Activated CD4-positive, alpha-beta T cell treated with anti-CD3 and anti-CD28 coated beads for 36 hours (primary cell): ENCODE measurements at regions not wholly inside any gene's neighbourhood (a gene's known extent, or its start where the extent isn't known, plus 50 kb on each side); places are given as distances from the start of the nearest gene placed in this dataset.

Experiments used
- ATAC-seq: fragments of 200-7000 bp; cut with Tn5 transposase; one replicate; pipeline ENCODE4 v1.10.0; 2021; ENCODE audit warnings: mild to moderate bottlenecking, moderate library complexity
- CTCF ChIA-PET: fragments of 350-600 bp; sonication (Branson Sonifier 250); formaldehyde crosslinking; loops from one replicate; lab custom pipeline; 2021; ENCODE audit warnings: antibody characterized with exemption; lab: Charles Lee
- POLR2A ChIA-PET: fragments of 350-600 bp; sonication (Branson Sonifier 250); formaldehyde crosslinking; loops from one replicate; lab custom pipeline; 2021; ENCODE audit warnings: antibody characterized with exemption, inconsistent platforms; lab: Charles Lee
- DNase-seq: peaks from one replicate; pipeline ENCODE4 v3.0.0-alpha.2; 2020
- H3K27ac Mint-ChIP-seq: one replicate; pipeline ENCODE4 v1.8.0; 2021; ENCODE audit warnings: mixed read lengths
- H3K27me3 Mint-ChIP-seq: one replicate; pipeline ENCODE4 v1.8.0; 2021; ENCODE audit warnings: mixed read lengths
- H3K36me3 Mint-ChIP-seq: one replicate; pipeline ENCODE4 v1.8.0; 2021; ENCODE audit warnings: low read depth, mixed read lengths
- H3K4me1 Mint-ChIP-seq: one replicate; pipeline ENCODE4 v1.8.0; 2021; ENCODE audit warnings: mixed read lengths
- H3K4me3 Mint-ChIP-seq: one replicate; pipeline ENCODE4 v1.8.0; 2021; ENCODE audit warnings: mild to moderate bottlenecking, moderate library complexity, mixed read lengths
- H3K9me3 Mint-ChIP-seq: one replicate; pipeline ENCODE4 v1.8.0; 2021; ENCODE audit warnings: low read depth, mixed read lengths
- intact Hi-C, 2 experiments: fragments of 100-400 bp; cut with DNase I in 1 of 2; cut with micrococcal nuclease in 1 of 2; formaldehyde crosslinking; loops; one replicate each; pipeline versions ENCODE4 v1.14.2 to v1.15.1; 2022 to 2024; cut with DNase I, micrococcal nuclease

GRCh38 chr1:55347041-55347440, 131.9 kb upstream of the USP24 start:
- no peaks in the 10 kb centered on the region for H3K9me3 Mint-ChIP-seq
- H3K36me3 Mint-ChIP-seq: no peaks in the 10 kb centered on the region

GRCh38 chr1:55346586-55346985, 131.4 kb upstream of the USP24 start:
- POLR2A ChIA-PET: no interaction called here
- Mint-ChIP-seq H3K27me3 (peaks cover 3% of the 10 kb centered on the region), H3K27ac (no peak overlapping the region), H3K36me3 (no peaks in the 10 kb centered on the region), H3K4me1 (no peaks in the 10 kb centered on the region), H3K9me3 (no peaks in the 10 kb centered on the region), H3K4me3 (no peak overlapping the region)
- intact Hi-C loops: no loop called here
- CTCF ChIA-PET: interaction anchor here (0.6 to 1.1 kb wide), 2 partner anchors 9 to 1552 kb away, joined by 4 to 5 read pairs; no protein-coding TSS in a partner anchor
- DNase-seq (no peak), ATAC-seq (no peak)

More at GRCh38 chr1:55347041-55347440, 131.9 kb upstream of the USP24 start:
- Mint-ChIP-seq H3K4me3 (no peak overlapping the region), H3K27me3 (peaks cover 3% of the 10 kb centered on the region), H3K4me1 (no peaks in the 10 kb centered on the region), H3K27ac (no peak overlapping the region)
- ChIA-PET CTCF (interaction anchor here (0.6 to 1.1 kb wide), 2 partner anchors 9 to 1551 kb away, joined by 4 to 5 read pairs; no protein-coding TSS in a partner anchor), POLR2A (no interaction called here)
- intact Hi-C loops: no loop called here
- DNase-seq (no peak), ATAC-seq (no peak)

GRCh38 chr1:55339681-55340080, 124.5 kb upstream of the USP24 start:
- POLR2A ChIA-PET: no interaction called here
- Mint-ChIP-seq H3K4me1 (no peaks in the 10 kb centered on the region), H3K27me3 (no peaks in the 10 kb centered on the region), H3K27ac (no peak overlapping the region), H3K9me3 (peaks cover 8% of the 10 kb centered on the region), H3K4me3 (no peak overlapping the region), H3K36me3 (no peaks in the 10 kb centered on the region)
- intact Hi-C loops: loop anchor here in 1 of 2 experiments (2.0 kb wide), 1 partner anchor 53 kb away; no protein-coding TSS in a partner anchor
- DNase-seq (no peak), ATAC-seq (no peak)
- CTCF ChIA-PET: interaction anchor here (0.7 to 1.7 kb wide), 3 partner anchors 10 to 210 kb away, joined by 3 to 5 read pairs (median 4); no protein-coding TSS in a partner anchor

- ChIA-PET CTCF (interaction anchor here (0.6 to 2.5 kb wide), 11 partner anchors 8 to 1576 kb away, joined by 3 to 11 read pairs (median 5); no protein-coding TSS in a partner anchor), POLR2A (no interaction called here)
- no peaks in the 10 kb centered on the region for H3K36me3 Mint-ChIP-seq
- no peak overlapping the region for H3K27ac Mint-ChIP-seq
- H3K27me3 Mint-ChIP-seq: no peaks in the 10 kb centered on the region
- intact Hi-C loops: loop anchor here (1.0 to 2.0 kb wide), 3 partner anchors 52 to 198 kb away; no protein-coding TSS in a partner anchor
- DNase-seq (peak; percentile 30), ATAC-seq (peak; percentile 78)
- H3K4me3 Mint-ChIP-seq: no peak overlapping the region
- H3K9me3 Mint-ChIP-seq: peaks cover 8% of the 10 kb centered on the region
- H3K4me1 Mint-ChIP-seq: no peaks in the 10 kb centered on the region
These were observed 123.3 kb upstream of the USP24 start for GRCh38 chr1:55338448-55338820.

- H3K36me3 Mint-ChIP-seq: no peaks in the 10 kb centered on the region
- DNase-seq: peak; percentile 31
- intact Hi-C loops: loop anchor here (1.0 to 2.0 kb wide), 3 partner anchors 51 to 198 kb away; no protein-coding TSS in a partner anchor
- no peaks in the 10 kb centered on the region for H3K4me1 Mint-ChIP-seq
- no peaks in the 10 kb centered on the region for H3K27me3 Mint-ChIP-seq
- H3K27ac Mint-ChIP-seq: no peak overlapping the region
- ChIA-PET CTCF (interaction anchor here (0.6 to 2.5 kb wide), 16 partner anchors 9 to 1577 kb away, joined by 3 to 11 read pairs (median 4); no protein-coding TSS in a partner anchor), POLR2A (no interaction called here)
- no peak overlapping the region for H3K4me3 Mint-ChIP-seq
- ATAC-seq: peak; percentile 75
- peaks cover 8% of the 10 kb centered on the region for H3K9me3 Mint-ChIP-seq
These were observed 122.8 kb upstream of the USP24 start for GRCh38 chr1:55337801-55338447.

- Mint-ChIP-seq H3K36me3 (no peaks in the 10 kb centered on the region), H3K27me3 (no peaks in the 10 kb centered on the region), H3K27ac (no peak overlapping the region), H3K4me1 (no peaks in the 10 kb centered on the region), H3K9me3 (peaks cover 2% of the 10 kb centered on the region), H3K4me3 (no peak overlapping the region)
- DNase-seq: no peak
- ChIA-PET CTCF (no interaction called here), POLR2A (no interaction called here)
- no peak for ATAC-seq
- intact Hi-C loops: no loop called here
These were observed 119.6 kb upstream of the USP24 start for GRCh38 chr1:55334797-55335196.

GRCh38 chr1:55334160-55334559, 119.0 kb upstream of the USP24 start:
- POLR2A ChIA-PET: no interaction called here
- H3K27ac Mint-ChIP-seq: no peak overlapping the region
- no peaks in the 10 kb centered on the region for H3K9me3 Mint-ChIP-seq
- ATAC-seq (no peak), DNase-seq (no peak)
- intact Hi-C loops: no loop called here
- H3K27me3 Mint-ChIP-seq: no peaks in the 10 kb centered on the region
- CTCF ChIA-PET: interaction anchor here (1.1 kb wide), 1 partner anchor 39 kb away, joined by 3 read pairs; no protein-coding TSS in a partner anchor
- H3K4me1 Mint-ChIP-seq: no peaks in the 10 kb centered on the region
- H3K36me3 Mint-ChIP-seq: no peaks in the 10 kb centered on the region
- no peak overlapping the region for H3K4me3 Mint-ChIP-seq

- ATAC-seq (no peak), DNase-seq (no peak)
- intact Hi-C loops: no loop called here
- CTCF ChIA-PET: interaction anchor here (1.1 kb wide), 1 partner anchor 39 kb away, joined by 3 read pairs; no protein-coding TSS in a partner anchor
- Mint-ChIP-seq H3K27me3 (no peaks in the 10 kb centered on the region), H3K27ac (no peak overlapping the region), H3K36me3 (no peaks in the 10 kb centered on the region), H3K4me3 (no peak overlapping the region), H3K4me1 (no peaks in the 10 kb centered on the region), H3K9me3 (no peaks in the 10 kb centered on the region)
- POLR2A ChIA-PET: no interaction called here
These were observed 118.3 kb upstream of the USP24 start for GRCh38 chr1:55333461-55333860.

- POLR2A ChIA-PET: no interaction called here
- Mint-ChIP-seq H3K4me3 (no peak overlapping the region), H3K4me1 (no peaks in the 10 kb centered on the region), H3K36me3 (no peaks in the 10 kb centered on the region), H3K27me3 (peaks cover 4% of the 10 kb centered on the region), H3K9me3 (no peaks in the 10 kb centered on the region), H3K27ac (no peak overlapping the region)
- no peak for DNase-seq
- CTCF ChIA-PET: interaction anchor here (1.8 kb wide), 1 partner anchor 45 kb away, joined by 4 read pairs; no protein-coding TSS in a partner anchor
- intact Hi-C loops: no loop called here
- ATAC-seq: no peak
These were observed 116.2 kb upstream of the USP24 start for GRCh38 chr1:55331351-55331750.

- Mint-ChIP-seq H3K27ac (no peak overlapping the region), H3K36me3 (no peaks in the 10 kb centered on the region), H3K9me3 (no peaks in the 10 kb centered on the region), H3K4me3 (no peak overlapping the region), H3K4me1 (no peaks in the 10 kb centered on the region), H3K27me3 (peaks cover 4% of the 10 kb centered on the region)
- POLR2A ChIA-PET: interaction anchor here (0.7 kb wide), 1 partner anchor 54 kb away, joined by 3 read pairs; no protein-coding TSS in a partner anchor
- CTCF ChIA-PET: interaction anchor here (1.6 kb wide), 1 partner anchor 10 kb away, joined by 5 read pairs; no protein-coding TSS in a partner anchor
- DNase-seq: no peak
- no peak for ATAC-seq
- intact Hi-C loops: no loop called here
These were observed 114.8 kb upstream of the USP24 start for GRCh38 chr1:55329808-55330432.

- no peaks in the 10 kb centered on the region for H3K9me3 Mint-ChIP-seq
- POLR2A ChIA-PET: interaction anchor here (0.7 kb wide), 1 partner anchor 55 kb away, joined by 3 read pairs; no protein-coding TSS in a partner anchor
- H3K36me3 Mint-ChIP-seq: no peaks in the 10 kb centered on the region
- intact Hi-C loops: no loop called here
- H3K4me1 Mint-ChIP-seq: no peaks in the 10 kb centered on the region
- H3K27me3 Mint-ChIP-seq: peaks cover 4% of the 10 kb centered on the region
- no peak overlapping the region for H3K27ac Mint-ChIP-seq
- ATAC-seq (no peak), DNase-seq (no peak)
- H3K4me3 Mint-ChIP-seq: no peak overlapping the region
- CTCF ChIA-PET: interaction anchor here (1.6 kb wide), 1 partner anchor 10 kb away, joined by 5 read pairs; no protein-coding TSS in a partner anchor
These were observed 113.9 kb upstream of the USP24 start for GRCh38 chr1:55329091-55329490.
